DOHH2 (cell line): ENCODE measurements at regions not wholly inside any gene's neighbourhood (a gene's known extent, or its start where the extent isn't known, plus 50 kb on each side); places are given as distances from the start of the nearest gene placed in this dataset.

Experiments
- H3F3A ChIP-seq: fragments of 200-600 bp; sonication (generic), shearing (Covaris generic); 2 replicates; pipeline ENCODE4 v1.6.0; 2016; ENCODE audit warnings: antibody characterized with exemption, mild to moderate bottlenecking; ENCODE audit not compliant: control insufficient read depth, insufficient read depth
- H3K27ac ChIP-seq: fragments of 200-600 bp; sonication (generic); 2 replicates; pipeline ENCODE4 v1.5.1; 2014; ENCODE audit warnings: low read depth, mild to moderate bottlenecking, low read length, moderate library complexity
- H3K27me3 ChIP-seq: fragments of 200-600 bp; sonication (generic); 2 replicates; pipeline ENCODE4 v1.6.1; 2014; ENCODE audit warnings: mild to moderate bottlenecking, low read length, mixed read lengths; ENCODE audit not compliant: control insufficient read depth
- H3K36me3 ChIP-seq: fragments of 200-600 bp; sonication (generic); 2 replicates; pipeline ENCODE4 v1.6.1; 2014; ENCODE audit warnings: mild to moderate bottlenecking, low read length, moderate library complexity, mixed read lengths; ENCODE audit not compliant: control insufficient read depth
- H3K4me1 ChIP-seq: fragments of 200-600 bp; sonication (generic); 2 replicates; pipeline ENCODE4 v1.6.1; 2014; ENCODE audit warnings: mild to moderate bottlenecking, low read length, mixed read lengths; ENCODE audit not compliant: control insufficient read depth
- H3K4me2 ChIP-seq: fragments of 200-600 bp; sonication (generic); 2 replicates; pipeline ENCODE4 v1.6.0; 2014; ENCODE audit warnings: mild to moderate bottlenecking, low read length, moderate library complexity
- H3K4me3 ChIP-seq: fragments of 200-600 bp; sonication (generic); 2 replicates; pipeline ENCODE4 v1.5.1; 2014; ENCODE audit warnings: mild to moderate bottlenecking, low read length, mixed read lengths
- H3K79me2 ChIP-seq: fragments of 200-600 bp; sonication (generic); 2 replicates; pipeline ENCODE4 v1.6.1; 2014; ENCODE audit warnings: mild to moderate bottlenecking, low read length, mixed read lengths; ENCODE audit not compliant: control insufficient read depth
- H3K9me2 ChIP-seq: fragments of 200-600 bp; sonication (generic); replicated peaks from 2 replicates; pipeline ENCODE4 v1.6.1; 2014; ENCODE audit warnings: mild to moderate bottlenecking, low read length, mixed read lengths; ENCODE audit not compliant: control insufficient read depth
- H3K9me3 ChIP-seq: fragments of 200-600 bp; sonication (generic); 2 replicates; pipeline ENCODE4 v1.6.1; 2014; ENCODE audit warnings: antibody characterized with exemption, low read length, mixed read lengths; ENCODE audit not compliant: control insufficient read depth, insufficient read depth
- H4K20me1 ChIP-seq: fragments of 200-600 bp; sonication (generic); 2 replicates; pipeline ENCODE4 v1.6.0; 2014; ENCODE audit warnings: low read depth, mild to moderate bottlenecking, antibody characterized with exemption, low read length, moderate library complexity; ENCODE audit not compliant: control insufficient read depth, insufficient read depth
- CTCF ChIP-seq: fragments of 200-600 bp; sonication (generic); IDR thresholded peaks from one replicate; pipeline ENCODE4 v1.5.1; 2014; ENCODE audit warnings: antibody characterized with exemption, mild to moderate bottlenecking, low read depth, low read length; ENCODE audit not compliant: poor library complexity, severe bottlenecking
- EZH2phosphoT487 ChIP-seq: fragments of 200-600 bp; sonication (generic); IDR thresholded peaks from 2 replicates; pipeline ENCODE4 v1.6.1; 2017; ENCODE audit warnings: borderline replicate concordance, mild to moderate bottlenecking, antibody characterized with exemption, low read length, moderate library complexity, mixed read lengths

- H3K9me3 ChIP-seq = no peaks in the 10 kb centered on the region
- H3K27me3 ChIP-seq = no peaks in the 10 kb centered on the region
- H3K27ac ChIP-seq = peak overlapping the region; percentile 64
- peaks cover 18% of the 10 kb centered on the region for H3F3A ChIP-seq
- peaks cover 59% of the 10 kb centered on the region for H3K4me1 ChIP-seq
- no peaks in the 10 kb centered on the region for H3K9me2 ChIP-seq
- H3K4me3 ChIP-seq = peak overlapping the region; percentile 34
- H3K79me2 ChIP-seq = no peaks in the 10 kb centered on the region
- no peaks in the 10 kb centered on the region for H3K36me3 ChIP-seq
- H4K20me1 ChIP-seq = no peaks in the 10 kb centered on the region
- TF ChIP-seq EZH2phosphoT487 = no peak
- TF ChIP-seq CTCF = no peak
- peak overlapping the region; percentile 58 for H3K4me2 ChIP-seq
Observed at GRCh38 chr3:34107669-34108068, 309.2 kb downstream of the PDCD6IP start.

- Histone ChIP-seq H3K9me3 (no peaks in the 10 kb centered on the region), H3K79me2 (no peaks in the 10 kb centered on the region), H3K27ac (peak overlapping the region; percentile 64), H4K20me1 (no peaks in the 10 kb centered on the region), H3K36me3 (no peaks in the 10 kb centered on the region), H3K4me3 (peak overlapping the region; percentile 15; the same call in 1 of the 2 replicates), H3K9me2 (no peaks in the 10 kb centered on the region), H3K4me1 (peaks cover 47% of the 10 kb centered on the region), H3K27me3 (no peaks in the 10 kb centered on the region), H3K4me2 (peak overlapping the region; percentile 58), H3F3A (peaks cover 18% of the 10 kb centered on the region)
- TF ChIP-seq CTCF (no peak), EZH2phosphoT487 (no peak)
Observed at GRCh38 chr3:34109021-34109420, 310.6 kb downstream of the PDCD6IP start.

- Histone ChIP-seq H3K36me3 (no peaks in the 10 kb centered on the region), H3K9me2 (no peaks in the 10 kb centered on the region), H3F3A (peaks cover 18% of the 10 kb centered on the region), H3K9me3 (no peaks in the 10 kb centered on the region), H3K79me2 (no peaks in the 10 kb centered on the region), H3K27ac (peak overlapping the region; percentile 64; the same call in 1 of the 2 replicates), H3K4me1 (peaks cover 47% of the 10 kb centered on the region), H3K27me3 (no peaks in the 10 kb centered on the region), H3K4me2 (peak overlapping the region; percentile 58), H3K4me3 (peak overlapping the region; percentile 15; the same call in 1 of the 2 replicates), H4K20me1 (no peaks in the 10 kb centered on the region)
- TF ChIP-seq EZH2phosphoT487 (no peak), CTCF (no peak)
Observed at GRCh38 chr3:34109846-34110245, 311.4 kb downstream of the PDCD6IP start.
